GM19238 (cell line): ENCODE measurements at regions not wholly inside any gene's neighbourhood (a gene's known extent, or its start where the extent isn't known, plus 50 kb on each side); places are given as distances from the start of the nearest gene placed in this dataset.

Experiments used
- DNase-seq: peaks from one replicate; pipeline ENCODE4 v3.0.0; 2011; ENCODE audit warnings: low spot score; ENCODE audit not compliant: insufficient read length

- no peak for DNase-seq
Observed at GRCh38 chr6:166752928-166753721, 126.1 kb upstream of the RPS6KA2 start.

DNA sequence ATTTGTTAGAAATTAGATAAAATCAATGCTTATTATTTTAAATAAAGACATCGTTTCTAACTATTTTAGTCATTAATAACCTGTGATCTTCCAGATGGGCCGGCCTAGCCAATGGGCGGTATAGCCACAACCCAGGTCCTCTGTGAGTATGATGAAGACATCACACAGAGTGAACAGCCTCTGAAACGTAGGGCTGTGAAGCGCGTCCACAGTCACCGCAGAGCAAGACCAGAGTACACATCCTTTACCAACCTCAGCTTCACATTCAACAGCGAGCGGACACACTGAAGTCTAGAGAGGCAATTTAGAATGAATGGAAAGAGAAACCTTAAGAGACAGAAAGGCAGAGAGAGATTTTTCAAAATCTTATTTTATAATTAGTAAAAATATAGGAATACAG, 125.0 kb upstream of the RPS6KA2 start:
- peak; percentile 55 for DNase-seq

- peak; percentile 66 for DNase-seq
Observed at GRCh38 chr6:166751051-166751595, 124.1 kb upstream of the RPS6KA2 start.

DNA sequence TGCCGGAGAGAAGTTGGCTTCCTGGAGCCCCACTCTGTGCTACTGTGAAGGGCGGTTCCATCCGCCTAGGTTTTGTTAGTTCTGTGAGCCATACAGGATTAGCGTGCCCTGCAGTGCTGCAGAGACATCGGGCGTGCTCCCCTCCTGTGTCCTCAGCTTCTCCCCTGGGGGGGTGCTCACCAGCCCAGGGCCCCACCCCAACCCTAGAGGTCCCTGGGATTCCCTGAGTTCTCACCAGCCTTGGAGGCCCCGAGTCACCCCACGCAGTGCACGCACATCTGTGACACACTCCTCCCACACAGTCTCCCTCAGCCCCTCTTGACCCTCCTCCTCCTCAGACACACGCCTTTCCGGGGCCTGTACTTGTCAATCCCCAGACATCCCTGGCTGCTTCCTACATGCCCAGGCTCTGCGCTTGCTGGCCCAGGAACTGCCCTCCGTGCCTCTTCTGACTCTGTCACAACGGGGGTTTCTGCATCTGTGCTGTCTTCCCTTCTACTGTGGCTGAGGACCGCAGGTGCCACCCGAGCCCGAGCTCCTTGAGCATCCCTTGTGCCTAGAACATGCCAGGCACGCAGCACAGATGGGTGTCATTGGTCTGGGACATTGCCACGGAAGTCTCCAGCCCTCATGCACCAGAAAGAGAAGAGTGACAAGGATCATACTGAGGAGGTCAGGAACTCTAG, 123.2 kb upstream of the RPS6KA2 start:
- DNase-seq, result no peak

DNA sequence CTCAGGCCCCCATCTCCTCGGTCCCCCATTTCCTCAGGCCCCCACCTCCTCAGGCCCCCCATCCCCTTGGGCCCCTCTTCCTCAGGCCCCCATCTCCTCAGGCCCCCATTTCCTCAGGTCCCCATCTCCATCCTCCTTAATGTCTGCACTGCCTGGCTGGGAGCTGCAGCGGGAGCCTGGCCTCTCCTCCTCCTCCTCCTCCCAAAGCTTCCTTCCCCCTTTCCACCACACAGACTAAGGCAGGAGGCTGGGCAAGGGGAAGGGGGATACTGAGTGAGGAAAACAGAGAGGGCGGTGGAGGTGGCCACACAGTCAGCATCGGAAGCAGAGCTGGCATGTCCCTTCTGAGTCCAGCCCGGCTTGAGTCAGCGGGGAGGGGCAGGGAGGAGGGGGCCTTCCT, 122.6 kb upstream of the RPS6KA2 start:
- DNase-seq, result no peak

GRCh38 chr6:166747644-166748595, 120.9 kb upstream of the RPS6KA2 start:
- no peak for DNase-seq

DNA sequence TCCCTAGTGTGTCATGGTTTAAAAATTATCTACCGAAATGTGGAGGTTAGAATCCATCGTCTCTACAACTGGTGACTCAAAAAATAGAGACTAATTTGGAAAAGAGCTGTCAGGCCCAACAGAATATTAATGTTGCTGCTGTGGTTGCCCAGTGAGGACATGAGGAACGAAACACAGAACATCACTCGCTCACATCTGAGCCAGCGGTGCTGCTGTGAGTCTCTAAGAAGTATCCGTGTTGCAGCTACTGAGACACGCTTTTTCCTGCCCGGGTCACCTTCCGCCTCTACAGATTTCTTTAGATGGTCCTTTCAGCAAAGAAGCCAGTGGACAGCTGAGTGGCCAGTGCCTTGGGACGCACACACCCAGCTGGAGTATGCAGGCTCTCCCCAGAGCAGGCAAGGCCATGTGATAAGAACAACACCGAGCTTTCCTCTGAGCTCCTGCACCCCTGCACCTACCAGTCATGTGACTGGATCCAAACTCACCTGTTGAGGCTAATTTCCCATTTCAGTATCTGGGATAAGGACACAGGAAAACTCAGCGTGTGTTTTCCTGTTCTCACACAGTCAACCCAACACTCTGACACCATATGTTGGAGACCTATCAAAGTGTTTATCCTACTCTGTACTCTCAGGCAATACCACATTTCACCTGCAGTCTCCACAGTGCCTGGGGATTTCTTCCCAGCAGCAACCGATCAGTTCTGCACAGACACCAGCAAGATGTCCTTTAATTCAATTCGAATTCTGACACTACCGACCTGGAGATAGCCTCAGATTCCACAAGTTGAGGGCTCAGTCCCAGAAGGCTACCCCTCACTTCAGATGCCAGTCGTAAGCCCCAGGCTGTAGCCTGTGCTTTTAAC, 119.0 kb upstream of the RPS6KA2 start:
- no peak for DNase-seq

DNA sequence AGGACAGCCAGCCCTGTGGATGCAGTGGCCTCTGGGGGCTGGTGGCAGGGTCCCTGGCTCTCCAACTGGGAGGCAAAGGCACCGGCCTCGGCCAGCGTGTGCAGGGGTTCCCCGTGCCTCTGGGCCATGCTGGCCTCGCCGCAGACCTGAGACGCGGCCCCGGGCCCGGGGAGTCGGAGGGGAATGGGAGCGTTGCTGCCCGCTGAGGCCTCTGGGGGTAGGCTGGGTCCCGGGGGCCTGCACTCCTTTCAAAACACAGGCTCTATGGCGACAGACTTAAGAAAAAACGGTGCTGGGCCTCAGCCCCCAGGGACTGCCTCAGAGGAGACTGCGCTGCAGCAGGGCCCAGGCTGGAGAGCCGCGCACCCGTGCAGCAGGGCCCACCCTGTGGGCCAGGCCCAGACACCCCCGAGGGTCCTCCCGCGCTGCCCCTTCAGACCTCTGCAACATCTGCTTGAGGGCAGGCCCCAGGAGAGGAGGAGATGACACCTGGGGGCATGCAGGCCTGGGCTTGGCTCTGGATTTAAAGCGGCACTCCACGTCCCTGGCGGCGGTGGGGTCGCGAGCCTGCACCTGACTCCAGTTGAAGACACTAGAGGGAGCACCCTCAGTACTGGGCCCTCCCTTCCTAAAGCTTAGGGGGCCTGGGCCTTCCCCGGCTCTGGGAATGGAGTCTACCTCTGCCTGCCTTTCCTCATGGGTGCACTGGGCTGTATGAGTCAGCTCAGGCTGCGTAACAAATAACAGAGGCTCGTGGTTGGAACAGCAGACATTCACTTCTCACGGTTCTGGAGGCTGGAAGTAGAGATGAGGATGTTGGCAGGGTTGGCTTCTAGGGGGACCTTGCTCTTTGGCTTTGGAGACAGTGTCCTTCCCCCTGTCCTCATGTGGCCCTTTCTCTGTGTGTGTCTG, 117.4 kb upstream of the RPS6KA2 start:
- DNase-seq, result no peak

DNA sequence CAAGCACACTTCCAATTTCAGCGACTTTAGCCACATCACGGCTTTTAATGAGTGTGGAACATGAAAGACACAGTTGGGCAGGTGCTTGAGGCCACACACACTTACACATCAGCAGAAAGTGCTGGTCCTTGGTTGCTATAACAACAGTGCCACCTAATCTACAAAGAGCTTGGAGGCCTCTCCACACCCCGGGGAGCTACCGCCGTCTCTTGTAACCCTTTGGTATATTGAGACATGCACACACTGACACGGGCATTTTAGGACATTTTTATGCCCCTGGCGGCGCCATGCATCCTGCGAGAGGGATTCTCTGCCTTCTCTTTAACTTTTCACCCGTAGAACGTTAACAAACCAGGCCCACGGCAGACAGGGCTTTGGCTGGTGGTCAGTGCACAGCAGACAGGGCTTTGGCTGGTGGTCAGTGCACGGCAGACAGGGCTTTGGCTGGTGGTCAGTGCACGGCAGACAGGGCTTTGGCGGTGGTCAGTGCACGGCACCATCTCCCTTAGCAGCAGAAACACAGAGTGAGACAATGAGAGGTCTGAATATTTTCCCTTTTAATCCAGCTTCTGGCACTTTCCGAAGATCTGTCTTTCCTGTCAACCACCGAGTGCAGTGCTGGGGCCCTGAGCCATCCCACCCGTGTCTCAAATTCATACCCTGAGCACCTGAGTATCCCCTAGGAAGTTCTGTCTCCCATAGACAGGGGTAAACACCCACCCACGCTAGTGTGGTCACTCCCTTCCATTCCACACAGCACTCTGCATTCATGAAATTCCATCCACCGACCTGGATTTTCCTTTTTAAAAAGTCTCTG, 116.6 kb upstream of the RPS6KA2 start:
- DNase-seq, result no peak

DNA sequence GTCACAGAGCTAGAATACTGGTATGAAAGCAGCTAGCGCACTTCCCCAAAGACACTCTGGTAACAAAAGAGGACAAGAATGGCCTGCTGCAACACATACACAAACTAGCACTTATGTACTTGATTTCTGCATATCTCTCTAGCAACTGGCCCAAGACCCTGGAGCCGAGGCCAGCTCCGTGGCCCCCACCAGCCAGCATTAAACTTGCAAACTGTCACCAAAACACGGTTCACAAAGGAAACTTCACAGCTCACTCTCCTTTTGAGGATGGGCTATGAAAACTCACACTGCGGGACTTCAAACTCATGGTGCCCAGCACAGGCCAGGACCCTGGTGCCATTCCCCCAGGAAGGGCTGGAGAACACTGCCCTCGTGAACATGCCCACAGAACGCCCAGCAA, 115.9 kb upstream of the RPS6KA2 start:
- DNase-seq, result no peak

DNA sequence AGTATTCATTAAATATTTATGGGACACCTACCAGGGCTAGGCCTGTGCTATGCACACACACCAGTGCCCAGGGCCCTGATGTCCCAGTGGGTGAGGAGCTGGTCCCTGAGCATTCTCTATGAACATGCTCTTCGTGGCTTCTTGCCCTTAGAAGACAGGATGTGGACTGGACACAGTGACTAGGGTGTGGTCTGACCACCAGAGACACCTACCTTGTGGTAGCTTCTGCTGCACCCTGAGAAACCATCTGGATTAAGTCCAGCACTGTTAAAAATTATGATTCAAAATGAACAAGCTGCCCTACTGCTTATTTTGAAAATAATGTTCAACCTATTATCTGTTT, 112.9 kb upstream of the RPS6KA2 start:
- DNase-seq, result no peak

GRCh38 chr6:166739117-166739975, 112.3 kb upstream of the RPS6KA2 start:
- no peak for DNase-seq

DNA sequence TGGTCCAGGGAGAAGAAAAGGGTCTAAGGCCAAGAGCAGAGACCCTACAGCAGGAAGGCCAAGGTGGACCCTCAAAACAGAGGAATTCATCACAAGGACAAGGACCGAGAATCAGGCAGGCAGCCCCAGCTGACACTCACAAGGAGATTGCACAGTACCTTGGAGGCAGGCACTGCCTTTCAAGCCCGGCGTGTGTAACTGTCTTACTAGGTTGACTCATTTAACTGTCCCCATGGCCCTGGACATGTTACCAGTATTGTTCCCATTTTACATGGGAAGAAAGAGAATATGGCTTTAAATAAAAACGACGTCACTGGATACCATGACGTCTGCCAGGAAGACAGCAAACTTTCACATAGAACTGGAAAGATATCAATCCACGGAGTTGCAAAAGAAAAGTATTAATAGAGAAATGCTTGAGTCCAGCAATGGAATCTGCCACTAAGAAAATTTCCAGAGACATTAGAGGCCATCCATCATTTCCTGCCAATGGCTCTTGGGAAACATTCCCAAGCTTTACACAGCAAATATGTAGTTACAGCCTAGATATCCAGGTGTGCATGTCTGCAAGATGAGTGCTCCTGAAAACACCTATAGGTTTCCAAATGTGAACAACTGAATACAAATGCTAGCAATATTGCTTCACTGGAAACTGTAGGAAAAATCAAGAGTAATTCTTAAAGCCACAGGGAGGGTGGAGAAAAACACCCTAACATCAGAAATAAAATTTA, 111.5 kb upstream of the RPS6KA2 start:
- no peak for DNase-seq

DNA sequence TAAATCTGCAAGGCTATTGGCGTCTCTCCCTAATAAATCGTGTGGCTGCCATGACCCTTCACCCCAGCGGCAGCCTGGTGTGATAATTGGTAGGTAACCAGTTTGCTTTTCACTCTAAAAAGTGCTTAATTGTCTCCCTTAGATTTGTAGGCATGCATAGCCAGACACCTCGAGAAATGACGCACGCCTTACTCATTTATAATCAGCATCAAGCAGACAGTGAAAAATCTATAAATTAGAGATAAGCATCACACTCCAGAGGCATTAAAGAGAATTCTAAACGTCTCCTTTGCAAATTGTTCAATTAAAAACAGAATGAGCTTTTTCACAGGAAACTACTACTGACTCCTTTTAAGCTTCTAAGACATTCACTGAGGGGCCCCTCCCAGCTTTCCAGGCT, 110.2 kb upstream of the RPS6KA2 start:
- no peak for DNase-seq

- no peak for DNase-seq
Observed at GRCh38 chr6:166736634-166737033, 109.6 kb upstream of the RPS6KA2 start.

DNA sequence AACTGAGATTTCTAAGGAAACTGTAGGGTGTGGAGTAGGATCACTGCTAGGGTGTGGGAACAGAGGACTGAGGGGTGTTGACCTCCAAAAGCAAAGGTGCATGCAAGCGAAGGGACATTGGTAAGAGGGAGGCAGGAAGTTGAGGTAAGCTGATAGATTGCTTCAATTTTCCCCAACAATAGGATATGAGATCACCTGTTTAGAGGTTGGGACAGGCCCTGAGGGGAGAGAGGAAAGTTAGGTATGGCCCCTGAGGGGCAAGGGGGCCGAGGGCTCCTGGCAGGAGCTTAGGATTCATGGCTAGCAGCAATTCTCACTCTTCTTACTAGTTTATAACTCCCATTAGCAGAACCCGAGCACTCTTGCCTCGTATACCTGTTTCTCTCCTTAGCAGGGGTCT, 106.8 kb upstream of the RPS6KA2 start:
- DNase-seq, result no peak

DNA sequence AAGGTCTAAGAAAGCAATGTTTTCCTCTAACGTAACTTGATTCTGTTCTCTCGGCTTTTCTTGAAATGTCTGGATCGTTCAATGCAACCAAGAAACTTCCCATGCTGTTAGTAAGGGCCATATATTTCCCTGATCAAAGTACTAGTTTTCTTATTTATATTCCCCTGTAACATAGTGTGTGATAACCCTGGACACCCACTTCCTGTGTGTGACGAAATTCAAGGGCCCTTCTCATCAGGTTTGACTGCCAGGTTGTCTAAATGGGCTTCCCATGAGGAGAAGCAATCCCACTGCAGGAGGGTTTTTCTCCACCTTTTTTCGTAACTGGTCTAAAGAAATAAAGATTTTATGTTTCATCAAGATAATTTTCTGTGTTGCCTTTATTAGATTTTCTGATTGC, 102.6 kb upstream of the RPS6KA2 start:
- no peak for DNase-seq
